ENCODE measurements at regions not wholly inside any gene's neighbourhood (a gene's known extent, or its start where the extent isn't known, plus 50 kb on each side); places are given as distances from the start of the nearest gene placed in this dataset.

DNA sequence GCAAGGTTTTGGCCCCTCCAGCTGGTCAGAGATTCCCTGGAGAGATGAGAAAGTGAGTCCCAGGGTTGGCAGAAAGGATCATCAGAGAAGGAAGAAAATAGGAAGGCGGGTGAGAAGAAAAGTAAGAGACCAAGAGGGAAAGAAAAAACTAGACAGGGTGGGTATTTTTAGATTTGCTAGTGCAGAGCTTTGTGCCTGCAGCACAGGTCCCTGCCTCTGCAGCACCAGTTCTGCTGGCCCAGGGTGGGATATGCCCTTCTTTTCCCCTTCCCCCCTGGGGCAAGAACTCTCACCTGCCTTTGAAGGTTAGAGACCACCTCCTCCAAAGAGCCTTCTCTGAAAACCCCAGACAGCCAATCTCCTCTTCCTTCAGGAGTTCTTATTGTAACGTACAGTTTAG lies 90.3 kb upstream of the EGFLAM start:
- TF ChIP-seq CTCF (IDR thresholded peaks at IDR 0.05; ENCODE audit: insufficient read depth, low read depth, low read length) (no peak), EZH2 (IDR thresholded peaks at IDR 0.05; ENCODE audit: insufficient read depth, low read length) (no peak)
